Stimulated activated CD4-positive, alpha-beta T cell treated with anti-CD3 and anti-CD28 coated beads, TNF-alpha, amount 100 ng/mL, for 4 hours (primary cell): ENCODE measurements at regions not wholly inside any gene's neighbourhood (a gene's known extent, or its start where the extent isn't known, plus 50 kb on each side); places are given as distances from the start of the nearest gene placed in this dataset.
"Not testable (repeated sequence)": the region's sequence is repeated elsewhere in the genome, so short reads cannot be mapped to it uniquely, and the experiment has no call there.

Experiments used
- DNase-seq, 3 experiments: peaks; one replicate each; pipeline ENCODE4 v3.0.0-alpha.2; 2020; ENCODE audit warnings: low read depth in 3 of 3

DNA sequence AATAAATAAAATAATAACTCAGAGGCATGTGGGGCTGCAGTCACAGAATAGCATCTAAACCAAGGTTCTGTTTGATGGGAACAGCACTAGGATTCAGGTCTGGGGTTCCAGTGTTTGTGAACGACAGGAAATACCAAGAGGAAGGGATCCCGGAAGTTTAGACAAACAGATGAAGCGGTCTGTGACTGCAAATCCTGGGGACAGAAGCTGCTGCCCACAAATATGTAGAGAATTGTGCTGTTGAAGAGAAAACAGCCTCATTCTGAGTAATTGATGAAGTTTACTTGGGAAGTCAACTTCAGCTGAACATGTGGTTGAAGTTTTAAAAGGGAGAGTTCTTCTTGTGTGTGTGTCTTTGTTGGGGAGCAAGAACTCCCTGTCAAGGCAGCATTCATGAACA is 98.4 kb upstream of the TBX5 start:
- DNase-seq = no peak

DNA sequence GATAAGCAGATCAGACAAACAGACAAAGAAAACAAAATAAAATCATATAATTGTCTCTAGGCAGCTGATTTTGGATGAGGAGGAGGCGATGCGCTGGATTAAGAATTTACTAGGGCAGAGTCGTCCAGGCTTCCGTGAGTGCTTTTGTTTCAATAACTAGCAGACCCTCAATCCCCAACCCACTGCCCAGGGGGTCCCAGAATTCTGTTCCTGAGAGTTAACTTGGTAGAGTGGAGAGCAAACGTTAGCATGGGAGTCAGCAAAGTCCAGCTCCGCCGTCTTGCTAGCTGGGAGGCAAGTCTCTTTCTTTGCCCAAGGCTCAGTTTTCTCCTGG is 95.5 kb upstream of the TBX5 start:
- DNase-seq = no peak

DNA sequence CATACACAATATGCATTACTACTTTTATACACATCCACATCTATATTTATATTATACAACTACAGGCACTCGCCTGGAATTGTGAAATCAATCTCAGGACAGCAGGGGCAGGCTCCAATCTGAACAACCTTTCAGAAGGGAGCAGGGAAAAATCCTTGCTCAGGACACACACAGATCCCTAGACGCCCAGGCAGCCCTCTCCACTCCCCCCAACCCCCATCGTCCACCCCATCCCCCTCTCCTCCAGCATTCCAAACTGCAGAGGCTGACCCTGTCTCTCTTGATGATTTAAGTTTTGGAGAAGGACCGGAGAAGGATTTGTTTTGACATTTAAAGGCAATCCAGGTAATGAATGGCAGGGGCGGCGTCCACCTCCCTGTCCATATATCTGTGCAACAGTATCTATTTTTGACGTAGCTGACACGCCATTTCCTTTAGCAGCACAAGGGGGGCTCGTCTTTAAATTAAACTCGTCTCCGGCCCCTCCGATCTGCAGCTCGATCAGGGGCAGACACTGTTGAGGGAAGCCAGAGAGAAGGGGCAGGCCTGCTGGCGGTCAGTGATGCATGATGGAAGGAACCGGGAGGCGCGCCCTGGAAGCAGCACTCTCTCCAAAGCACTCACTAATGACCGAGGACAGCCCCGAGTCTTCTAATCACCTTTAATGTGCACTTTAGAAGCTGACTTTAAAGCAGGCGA is 95.0 kb upstream of the TBX5 start:
- no peak for DNase-seq

DNA sequence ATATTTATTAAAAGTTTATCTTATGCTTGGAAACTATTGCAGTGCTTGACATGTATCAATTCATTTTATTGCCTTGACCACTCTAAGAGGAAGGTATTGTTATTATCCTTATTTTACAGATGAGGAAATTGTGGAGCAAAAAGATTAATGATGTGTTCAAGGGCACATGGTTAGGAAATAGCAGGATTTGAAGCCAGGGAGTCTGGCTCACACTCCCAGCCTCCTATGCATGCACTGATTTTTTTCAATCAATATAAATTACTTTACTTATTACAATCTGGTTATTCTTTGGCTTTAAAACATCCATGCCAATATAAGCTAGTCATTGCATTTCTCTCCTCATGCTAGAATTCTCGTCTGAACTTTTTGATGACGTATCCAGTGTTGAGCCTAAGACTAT is 94.2 kb upstream of the TBX5 start:
- DNase-seq = no peak

DNA sequence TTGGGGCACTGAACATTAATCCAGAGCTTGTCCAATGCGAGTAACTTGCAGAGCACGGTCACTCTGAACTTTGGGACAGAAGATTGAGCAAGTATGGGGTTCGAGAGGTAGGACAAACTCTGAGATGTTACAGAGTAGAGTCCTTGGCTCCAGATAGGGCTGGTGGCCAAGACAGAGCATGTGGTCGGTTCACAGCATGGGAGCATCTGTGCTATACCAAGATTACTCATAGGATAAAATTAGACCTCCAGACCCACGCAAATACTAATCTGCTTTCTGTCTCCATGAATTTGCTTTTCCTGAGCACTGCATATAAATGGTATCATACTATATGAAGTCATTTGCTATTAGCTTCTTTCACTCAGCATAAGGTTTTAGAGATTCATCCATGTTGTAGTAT is 93.4 kb upstream of the TBX5 start:
- DNase-seq = no peak

DNA sequence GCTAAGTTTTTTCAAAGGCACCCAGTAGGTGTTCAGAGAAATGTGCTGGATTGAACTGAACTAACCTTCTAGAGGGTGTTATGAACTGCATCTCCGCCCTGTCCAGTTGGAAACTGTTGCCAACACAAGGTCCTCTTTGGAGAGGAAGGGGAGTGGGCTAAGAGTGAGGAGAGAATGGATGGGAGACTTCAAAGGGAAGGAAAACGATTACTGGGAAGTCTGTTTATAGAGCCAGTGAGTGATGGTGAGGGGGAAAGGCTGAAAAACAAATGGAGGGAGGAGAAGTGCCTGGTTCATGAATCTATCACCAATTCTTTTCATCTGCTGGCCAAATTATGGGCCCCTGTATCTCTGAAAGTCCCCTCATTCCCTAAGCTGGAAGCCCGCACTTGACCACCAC is 86.0 kb upstream of the TBX5 start:
- DNase-seq = no peak

DNA sequence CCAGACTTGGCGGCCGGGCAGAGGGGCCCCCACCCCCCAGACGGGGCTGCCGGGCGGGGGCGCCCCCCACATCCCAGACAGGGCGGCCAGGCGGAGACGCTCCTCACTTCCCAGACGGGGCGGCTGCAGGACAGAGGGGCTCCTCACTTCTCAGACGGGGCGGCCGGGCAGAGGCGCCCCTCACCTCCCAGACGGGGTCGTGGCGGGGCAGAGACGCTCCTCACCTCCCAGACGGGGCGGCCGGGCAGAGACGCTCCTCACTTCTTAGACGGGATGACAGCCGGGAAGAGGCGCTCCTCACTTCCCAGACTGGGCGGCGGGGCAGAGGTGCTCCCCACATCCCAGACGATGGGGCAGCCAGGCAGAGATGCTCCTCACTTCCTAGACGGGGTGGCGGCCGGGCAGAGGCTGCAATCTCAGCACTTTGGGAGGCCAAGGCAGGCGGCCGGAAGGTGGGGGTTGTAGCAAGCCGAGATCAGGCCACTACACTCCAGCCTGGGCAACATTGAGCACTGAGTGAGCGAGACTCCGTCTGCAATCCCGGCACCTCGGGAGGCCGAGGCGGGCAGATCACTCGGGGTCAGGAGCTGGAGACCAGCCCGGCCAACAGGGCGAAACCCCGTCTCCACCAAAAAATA is 79.0 kb upstream of the TBX5 start:
- not testable (repeated sequence) for DNase-seq

DNA sequence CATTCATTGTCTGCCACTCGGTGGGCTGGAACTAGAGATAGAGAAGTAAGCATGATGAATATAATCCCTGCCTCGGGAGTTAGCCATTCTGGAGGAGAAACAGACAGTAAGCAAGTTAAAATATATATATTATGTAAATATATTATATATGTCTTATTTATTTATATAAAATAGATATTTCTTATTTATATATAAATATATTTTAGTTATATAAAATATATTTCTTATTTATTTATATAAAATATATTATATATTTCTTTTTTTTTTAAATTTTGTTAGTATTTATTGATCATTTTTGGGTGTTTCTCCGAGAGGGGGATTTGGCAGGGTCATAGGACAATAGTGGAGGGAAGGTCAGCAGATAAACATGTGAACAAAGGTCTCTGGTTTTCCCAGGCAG is 78.1 kb upstream of the TBX5 start:
- no peak for DNase-seq

DNA sequence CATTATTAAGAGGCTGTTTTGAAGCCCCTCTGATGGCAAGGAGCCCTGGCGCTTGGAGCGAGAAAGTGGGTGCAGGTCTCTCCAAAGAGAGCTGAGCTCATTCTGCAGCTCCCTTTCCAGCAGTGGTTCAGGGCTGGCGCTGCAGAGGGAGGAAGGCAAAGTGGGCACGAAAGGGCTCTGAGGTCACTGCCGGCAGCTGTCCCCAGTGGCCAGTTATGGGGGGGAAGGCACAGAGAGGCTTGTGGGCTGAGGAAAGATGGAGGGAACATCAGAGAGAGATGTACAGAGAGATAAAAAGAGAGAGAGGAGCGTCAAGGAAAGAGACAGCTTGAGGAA is 75.2 kb upstream of the TBX5 start:
- no peak for DNase-seq

DNA sequence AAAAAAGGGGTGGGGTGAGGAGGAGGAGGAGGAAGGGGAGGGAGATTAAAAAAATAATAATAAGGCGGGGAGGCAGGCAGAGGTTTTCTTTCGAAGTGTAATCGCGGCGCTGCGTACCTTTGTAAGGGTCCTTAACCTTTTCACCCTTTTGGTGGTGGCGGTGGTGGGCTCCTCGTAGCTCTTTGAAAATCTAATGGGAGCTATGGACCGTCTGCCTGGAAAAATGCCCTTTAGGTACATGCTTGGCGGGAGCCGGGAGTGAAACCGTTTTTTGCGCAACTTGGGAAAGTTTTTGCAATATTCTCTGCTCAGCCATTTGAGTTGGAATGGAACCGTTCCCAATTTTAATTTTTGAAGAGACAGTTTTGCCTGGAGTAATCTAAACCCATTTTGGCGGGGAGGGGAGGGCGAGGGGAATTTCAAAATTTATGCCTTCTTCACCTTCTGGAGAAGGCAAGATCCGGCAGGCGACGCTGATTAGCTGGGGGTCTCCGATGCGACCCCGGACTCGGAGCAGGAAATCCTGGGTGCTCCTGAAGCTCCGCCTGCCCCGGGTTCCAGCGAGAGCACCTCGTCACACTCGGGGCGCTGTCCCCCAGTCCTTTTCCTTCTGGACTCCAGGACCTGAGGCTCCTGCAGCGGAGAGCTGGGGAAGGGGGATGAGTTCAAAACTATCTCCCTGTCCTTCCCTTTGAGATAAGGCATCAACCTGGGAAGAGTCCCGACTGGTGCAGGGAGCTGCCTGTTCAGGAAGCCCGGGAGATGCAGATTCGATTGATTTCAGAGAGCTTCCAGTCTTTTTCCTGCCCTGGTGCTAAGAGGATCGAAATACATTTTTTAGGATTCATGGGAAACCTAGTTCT is 74.6 kb upstream of the TBX5 start:
- no peak for DNase-seq

DNA sequence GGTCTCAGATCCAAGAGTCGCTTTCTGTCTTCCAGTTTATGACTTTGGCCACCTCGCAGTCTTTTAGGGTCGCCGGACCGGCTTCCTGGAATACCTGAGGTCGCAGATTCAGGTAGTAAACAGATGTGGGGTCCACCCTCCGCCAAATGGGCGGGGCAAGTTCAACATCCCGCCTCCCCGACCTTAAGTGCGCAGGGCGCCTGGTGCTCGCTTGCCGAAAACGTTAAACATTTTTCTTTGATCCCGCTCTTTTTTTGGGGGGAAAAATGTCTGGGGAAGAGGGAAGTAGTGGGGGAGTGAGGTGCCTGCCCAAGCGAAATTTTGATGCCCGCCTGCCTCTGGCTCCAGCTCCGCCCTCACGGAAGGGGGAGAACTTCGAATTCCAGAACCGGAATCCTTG is 73.9 kb upstream of the TBX5 start:
- no peak for DNase-seq

DNA sequence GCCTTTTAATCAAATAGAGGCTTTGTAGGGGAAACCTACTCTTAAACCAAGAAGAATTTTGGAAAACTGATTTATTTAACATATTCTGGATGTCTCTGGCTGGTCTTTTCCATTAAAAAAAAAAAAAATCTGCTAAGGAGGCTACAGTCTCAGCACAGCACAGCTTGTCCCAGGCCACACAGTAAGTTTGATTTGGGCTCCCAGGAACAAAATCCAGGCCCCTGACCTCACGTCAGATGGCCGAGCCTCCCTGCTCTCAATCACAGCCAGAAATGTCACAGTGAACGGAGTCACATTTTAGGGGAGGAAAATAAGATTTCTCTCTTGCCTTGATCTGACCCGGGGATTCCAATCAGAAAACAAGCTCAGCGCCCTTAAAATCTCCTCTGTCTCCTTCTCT is 72.9 kb upstream of the TBX5 start:
- no peak for DNase-seq

DNA sequence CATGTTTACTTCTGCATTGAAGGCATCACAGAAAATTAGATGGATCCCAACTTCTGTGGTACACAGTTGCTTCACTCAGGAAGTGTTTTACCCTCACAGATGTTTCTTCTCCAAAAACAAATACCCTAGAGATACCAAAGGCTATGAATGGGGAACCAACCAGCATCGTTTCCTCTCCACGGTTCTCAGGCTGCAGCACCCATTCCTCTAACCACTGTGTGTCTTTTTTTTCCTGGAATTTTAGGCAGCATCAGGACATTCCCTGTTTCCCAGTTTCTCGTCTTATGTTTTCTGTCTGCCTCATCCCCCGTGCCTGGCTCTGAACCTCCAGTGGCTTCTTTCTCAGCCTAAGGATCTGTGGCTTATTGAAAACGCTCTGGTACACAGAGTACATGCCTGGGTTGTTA is 72.0 kb upstream of the TBX5 start:
- no peak for DNase-seq

DNA sequence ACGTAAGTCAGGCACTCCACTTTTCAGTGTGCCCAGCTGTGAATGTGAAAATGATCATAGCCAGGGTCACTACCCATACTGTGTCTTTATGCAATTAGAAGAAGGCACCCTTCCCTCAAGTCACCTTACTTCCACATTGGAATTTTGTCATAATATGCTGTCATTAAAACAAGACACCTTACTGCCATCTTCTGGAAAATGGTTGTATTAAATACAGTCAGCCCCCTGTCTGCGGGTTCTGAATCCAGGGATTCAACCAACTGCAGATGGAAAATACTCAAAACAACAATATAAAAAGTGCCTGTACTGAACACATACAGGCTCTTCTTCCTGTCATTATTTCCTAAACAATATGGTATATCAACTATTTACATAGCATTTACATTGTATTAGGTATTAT is 70.2 kb upstream of the TBX5 start:
- DNase-seq = no peak

DNA sequence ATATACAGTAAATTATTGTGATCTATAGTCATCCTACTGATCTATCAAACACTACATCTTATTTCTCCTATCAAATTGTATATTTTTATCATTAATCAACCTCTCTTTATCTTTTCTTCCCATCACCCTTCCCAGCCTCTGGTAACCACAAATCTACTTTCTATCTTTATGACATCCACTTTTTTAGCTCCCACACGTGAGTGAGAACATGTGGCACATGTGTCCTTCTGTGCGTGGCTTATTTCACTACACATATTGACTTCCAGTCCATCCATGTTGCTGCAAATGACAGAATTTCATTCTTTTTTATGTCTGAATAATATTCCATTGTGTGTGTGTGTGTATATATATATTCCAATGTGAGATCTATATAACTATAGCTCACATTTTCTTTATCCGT is 67.8 kb upstream of the TBX5 start:
- no peak for DNase-seq

DNA sequence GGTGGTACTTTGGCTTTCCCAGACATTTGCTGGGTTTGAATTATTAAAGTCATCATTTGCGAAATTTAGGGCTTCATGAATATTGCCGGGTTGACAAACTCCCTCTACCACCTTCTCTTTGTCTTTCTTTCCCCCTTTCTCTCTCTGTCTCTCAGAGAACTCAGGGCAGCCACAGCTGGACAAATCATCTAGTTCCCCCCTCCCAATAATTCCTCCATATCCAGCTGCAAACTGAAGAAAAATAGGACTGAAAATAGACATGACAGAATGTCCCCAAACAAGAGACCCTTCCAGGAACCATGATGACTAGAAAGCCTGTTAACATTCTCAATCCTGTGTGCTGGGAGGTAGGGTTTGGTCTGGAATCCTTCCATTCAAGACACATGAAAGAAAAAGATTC is 67.1 kb upstream of the TBX5 start:
- DNase-seq = no peak

DNA sequence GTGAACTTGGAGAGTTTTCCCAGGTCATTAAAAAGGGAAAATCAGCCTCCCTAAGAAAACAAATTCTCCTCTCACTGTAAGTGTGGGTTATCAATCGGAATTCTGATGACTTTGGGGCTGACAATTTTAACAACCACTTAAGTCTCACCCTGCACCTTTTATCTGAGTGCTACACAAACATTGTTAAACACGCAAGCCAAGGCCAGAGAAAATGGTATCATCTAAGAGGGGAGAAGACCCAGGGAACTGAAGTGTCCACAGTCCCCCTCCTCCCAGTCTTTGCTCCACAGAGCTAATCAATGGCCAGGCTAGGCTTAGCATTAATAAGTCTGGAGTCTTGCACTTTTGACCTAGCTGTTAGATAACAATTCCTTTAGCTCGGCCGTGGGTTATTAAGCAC is 51.7 kb upstream of the TBX5 start:
- DNase-seq = no peak
